Central memory CD8-positive, alpha-beta T cell (primary cell): ENCODE measurements at regions not wholly inside any gene's neighbourhood (a gene's known extent, or its start where the extent isn't known, plus 50 kb on each side); places are given as distances from the start of the nearest gene placed in this dataset.

Experiments used
- ATAC-seq: fragments of 150-1000 bp; cut with Tn5 transposase; replicated peaks from 2 replicates; pipeline ENCODE4 v1.10.0; 2022; ENCODE audit warnings: mild to moderate bottlenecking, moderate FRiP score, moderate number of reproducible peaks; ENCODE audit not compliant: poor library complexity, severe bottlenecking; ENCODE audit errors: extremely low read depth
- DNase-seq, 2 donors: peaks; one replicate each; pipeline ENCODE4 v3.0.0; 2021; ENCODE audit warnings: low spot score in 2 of 2
- H3K27ac Mint-ChIP-seq: one replicate; pipeline ENCODE4 v1.8.0; 2022; ENCODE audit warnings: low read depth, mild to moderate bottlenecking, moderate library complexity, mixed read lengths
- H3K27me3 Mint-ChIP-seq: one replicate; pipeline ENCODE4 v1.8.0; 2022; ENCODE audit warnings: mixed read lengths
- H3K36me3 Mint-ChIP-seq: one replicate; pipeline ENCODE4 v1.8.0; 2022; ENCODE audit warnings: mild to moderate bottlenecking, moderate library complexity, mixed read lengths; ENCODE audit not compliant: insufficient read depth
- H3K4me1 Mint-ChIP-seq: one replicate; pipeline ENCODE4 v1.8.0; 2022; ENCODE audit warnings: mixed read lengths
- H3K4me3 Mint-ChIP-seq: one replicate; pipeline ENCODE4 v1.8.0; 2022; ENCODE audit warnings: mild to moderate bottlenecking, moderate library complexity, mixed read lengths
- H3K9me3 Mint-ChIP-seq: one replicate; pipeline ENCODE4 v1.8.0; 2022; ENCODE audit warnings: mixed read lengths

- peaks cover 25% of the 10 kb centered on the region for H3K27me3 Mint-ChIP-seq
- no peaks in the 10 kb centered on the region for H3K36me3 Mint-ChIP-seq
- no peaks in the 10 kb centered on the region for H3K9me3 Mint-ChIP-seq
- H3K27ac Mint-ChIP-seq = no peak overlapping the region
- ATAC-seq (no peak), DNase-seq (no peak)
- H3K4me1 Mint-ChIP-seq = no peaks in the 10 kb centered on the region
- no peak overlapping the region for H3K4me3 Mint-ChIP-seq
These were observed 83.5 kb upstream of the AP1S2 start for GRCh38 chrX:15938072-15938471.

GRCh38 chrX:15931362-15931761 lies 76.7 kb upstream of the AP1S2 start:
- H3K4me1 Mint-ChIP-seq = no peaks in the 10 kb centered on the region
- no peak overlapping the region for H3K4me3 Mint-ChIP-seq
- peaks cover 1% of the 10 kb centered on the region for H3K36me3 Mint-ChIP-seq
- H3K27ac Mint-ChIP-seq = no peak overlapping the region
- ATAC-seq = no peak
- H3K27me3 Mint-ChIP-seq = peaks cover 49% of the 10 kb centered on the region
- DNase-seq = no peak
- no peaks in the 10 kb centered on the region for H3K9me3 Mint-ChIP-seq

GRCh38 chrX:15930585-15930984 lies 76.0 kb upstream of the AP1S2 start:
- Mint-ChIP-seq H3K27me3 (peaks cover 50% of the 10 kb centered on the region), H3K27ac (no peak overlapping the region), H3K4me1 (no peaks in the 10 kb centered on the region), H3K9me3 (no peaks in the 10 kb centered on the region), H3K4me3 (no peak overlapping the region), H3K36me3 (peaks cover 1% of the 10 kb centered on the region)
- DNase-seq (no peak), ATAC-seq (no peak)

- Mint-ChIP-seq H3K27me3 (peaks cover 62% of the 10 kb centered on the region), H3K9me3 (no peaks in the 10 kb centered on the region), H3K4me3 (no peak overlapping the region), H3K4me1 (no peaks in the 10 kb centered on the region), H3K27ac (no peak overlapping the region), H3K36me3 (peaks cover 1% of the 10 kb centered on the region)
- no peak for DNase-seq
- ATAC-seq = no peak
These were observed 74.6 kb upstream of the AP1S2 start for GRCh38 chrX:15929194-15929593.

- Mint-ChIP-seq H3K36me3 (no peaks in the 10 kb centered on the region), H3K9me3 (no peaks in the 10 kb centered on the region), H3K27ac (no peak overlapping the region), H3K4me3 (no peak overlapping the region), H3K4me1 (no peaks in the 10 kb centered on the region), H3K27me3 (peaks cover 51% of the 10 kb centered on the region)
- ATAC-seq (no peak), DNase-seq (no peak)
These were observed 72.0 kb upstream of the AP1S2 start for GRCh38 chrX:15926622-15927021.

GRCh38 chrX:15918003-15918402 lies 63.4 kb upstream of the AP1S2 start:
- Mint-ChIP-seq H3K4me1 (no peaks in the 10 kb centered on the region), H3K4me3 (no peak overlapping the region), H3K9me3 (no peaks in the 10 kb centered on the region), H3K36me3 (no peaks in the 10 kb centered on the region), H3K27me3 (peaks cover 9% of the 10 kb centered on the region), H3K27ac (no peak overlapping the region)
- DNase-seq (no peak), ATAC-seq (no peak)

- DNase-seq = no peak
- no peaks in the 10 kb centered on the region for H3K36me3 Mint-ChIP-seq
- H3K4me3 Mint-ChIP-seq = no peak overlapping the region
- no peak for ATAC-seq
- peaks cover 16% of the 10 kb centered on the region for H3K27me3 Mint-ChIP-seq
- H3K27ac Mint-ChIP-seq = no peak overlapping the region
- H3K9me3 Mint-ChIP-seq = no peaks in the 10 kb centered on the region
- no peaks in the 10 kb centered on the region for H3K4me1 Mint-ChIP-seq
These were observed 62.1 kb upstream of the AP1S2 start for GRCh38 chrX:15916704-15917084.

GRCh38 chrX:15915959-15916703 lies 61.5 kb upstream of the AP1S2 start:
- H3K9me3 Mint-ChIP-seq = no peaks in the 10 kb centered on the region
- no peak overlapping the region for H3K27ac Mint-ChIP-seq
- H3K4me3 Mint-ChIP-seq = no peak overlapping the region
- DNase-seq (no peak), ATAC-seq (no peak)
- H3K36me3 Mint-ChIP-seq = no peaks in the 10 kb centered on the region
- H3K27me3 Mint-ChIP-seq = peaks cover 16% of the 10 kb centered on the region
- no peaks in the 10 kb centered on the region for H3K4me1 Mint-ChIP-seq

GRCh38 chrX:15914486-15914885 lies 59.9 kb upstream of the AP1S2 start:
- H3K27ac Mint-ChIP-seq = no peak overlapping the region
- ATAC-seq = no peak
- H3K4me3 Mint-ChIP-seq = no peak overlapping the region
- H3K4me1 Mint-ChIP-seq = no peaks in the 10 kb centered on the region
- no peaks in the 10 kb centered on the region for H3K9me3 Mint-ChIP-seq
- no peaks in the 10 kb centered on the region for H3K36me3 Mint-ChIP-seq
- peaks cover 16% of the 10 kb centered on the region for H3K27me3 Mint-ChIP-seq
- no peak for DNase-seq

- no peak overlapping the region for H3K4me3 Mint-ChIP-seq
- peaks cover 16% of the 10 kb centered on the region for H3K27me3 Mint-ChIP-seq
- no peaks in the 10 kb centered on the region for H3K4me1 Mint-ChIP-seq
- H3K9me3 Mint-ChIP-seq = no peaks in the 10 kb centered on the region
- DNase-seq = no peak
- H3K36me3 Mint-ChIP-seq = no peaks in the 10 kb centered on the region
- no peak for ATAC-seq
- H3K27ac Mint-ChIP-seq = no peak overlapping the region
These were observed 58.5 kb upstream of the AP1S2 start for GRCh38 chrX:15913146-15913545.

GRCh38 chrX:15911734-15912550 lies 57.3 kb upstream of the AP1S2 start:
- no peak for ATAC-seq

GRCh38 chrX:15909605-15910004 lies 55.0 kb upstream of the AP1S2 start:
- H3K4me3 Mint-ChIP-seq = no peak overlapping the region
- H3K27ac Mint-ChIP-seq = no peak overlapping the region
- peaks cover 16% of the 10 kb centered on the region for H3K27me3 Mint-ChIP-seq

More at GRCh38 chrX:15911734-15912550, 57.3 kb upstream of the AP1S2 start:
- peaks cover 16% of the 10 kb centered on the region for H3K27me3 Mint-ChIP-seq
- no peaks in the 10 kb centered on the region for H3K4me1 Mint-ChIP-seq
- no peak overlapping the region for H3K27ac Mint-ChIP-seq
- no peaks in the 10 kb centered on the region for H3K36me3 Mint-ChIP-seq
- no peaks in the 10 kb centered on the region for H3K9me3 Mint-ChIP-seq
- no peak for DNase-seq
- no peak overlapping the region for H3K4me3 Mint-ChIP-seq

More at GRCh38 chrX:15909605-15910004, 55.0 kb upstream of the AP1S2 start:
- Mint-ChIP-seq H3K36me3 (no peaks in the 10 kb centered on the region), H3K9me3 (no peaks in the 10 kb centered on the region), H3K4me1 (no peaks in the 10 kb centered on the region)
- DNase-seq = no peak
- ATAC-seq = no peak
